C4-2B (cell line): ENCODE measurements at regions not wholly inside any gene's neighbourhood (a gene's known extent, or its start where the extent isn't known, plus 50 kb on each side); places are given as distances from the start of the nearest gene placed in this dataset.
A peak's percentile ranks its signal among the peaks of the same experiment; 100 is the strongest.

Experiments used
- H3K27ac ChIP-seq: fragments of 450-650 bp; 2 replicates; pipeline ENCODE4 v1.5.1; 2017
- CTCF ChIP-seq: fragments of 450-650 bp; conservative IDR thresholded peaks from 2 replicates; pipeline ENCODE4 v1.5.1; 2017; ENCODE audit warnings: mild to moderate bottlenecking
- ZFX ChIP-seq: fragments of 450-650 bp; IDR thresholded peaks from 2 replicates; pipeline ENCODE4 v1.6.1; 2017

- H3K27ac ChIP-seq = peak overlapping the region; percentile 59; the same call in 1 of the 2 replicates
- TF ChIP-seq CTCF (no peak), ZFX (no peak)
These were observed 143.6 kb upstream of the TMEM170B start for GRCh38 chr6:11393713-11394627.

- TF ChIP-seq CTCF = no peak
- no peak for TF ChIP-seq ZFX
- H3K27ac ChIP-seq = peak overlapping the region; percentile 59
These were observed 144.6 kb upstream of the TMEM170B start for GRCh38 chr6:11392778-11393507.

GRCh38 chr6:11391934-11392777 lies 145.4 kb upstream of the TMEM170B start:
- peak overlapping the region; percentile 59; the same call in 1 of the 2 replicates for H3K27ac ChIP-seq
- TF ChIP-seq ZFX (no peak), CTCF (no peak)

- TF ChIP-seq CTCF (no peak), ZFX (no peak)
- H3K27ac ChIP-seq = no peak overlapping the region; the same call in 1 of the 2 replicates
These were observed 147.6 kb upstream of the TMEM170B start for GRCh38 chr6:11389977-11390376.

- TF ChIP-seq ZFX = no peak
- H3K27ac ChIP-seq = no peak overlapping the region; the same call in 1 of the 2 replicates
These were observed 148.3 kb upstream of the TMEM170B start for GRCh38 chr6:11388983-11389944.

GRCh38 chr6:11387707-11388430 lies 149.7 kb upstream of the TMEM170B start:
- TF ChIP-seq ZFX = no peak
- no peak for TF ChIP-seq CTCF
- no peak overlapping the region for H3K27ac ChIP-seq
